BJ (cell line): ENCODE measurements at regions not wholly inside any gene's neighbourhood (a gene's known extent, or its start where the extent isn't known, plus 50 kb on each side); places are given as distances from the start of the nearest gene placed in this dataset.

Experiments used
- CTCF ChIA-PET: fragments of 350-600 bp; formaldehyde crosslinking; extraction: SDS; loops from one replicate; lab custom pipeline; 2021; ENCODE audit warnings: antibody characterized with exemption, inconsistent platforms; lab: Yijun Ruan, JAX
- POLR2A ChIA-PET: fragments of 300-600 bp; sonication (Branson Sonifier 250); formaldehyde crosslinking; extraction: SDS; loops from one replicate; lab custom pipeline; 2021; ENCODE audit warnings: antibody characterized with exemption; lab: Charles Lee
- DNase-seq: peaks from one replicate; pipeline ENCODE4 v3.0.0-alpha.2; 2011; ENCODE audit warnings: low read depth
- H3K27me3 ChIP-seq: 2 replicates; pipeline ENCODE4 v1.6.0; 2011; ENCODE audit warnings: low read length; ENCODE audit not compliant: control insufficient read depth, insufficient read depth
- H3K36me3 ChIP-seq: 2 replicates; pipeline ENCODE4 v1.5.1; 2011; ENCODE audit warnings: low read length; ENCODE audit not compliant: control insufficient read depth, insufficient read depth
- H3K4me3 ChIP-seq: 2 replicates; pipeline ENCODE4 v1.5.1; 2011; ENCODE audit warnings: low read depth, mild to moderate bottlenecking, control low read depth, low read length
- CTCF ChIP-seq: IDR thresholded peaks from 2 replicates; pipeline ENCODE4 v1.5.1; 2011; ENCODE audit warnings: low read depth, mild to moderate bottlenecking, control low read depth, inconsistent platforms, low read length, moderate library complexity; ENCODE audit not compliant: insufficient read depth

GRCh38 chrX:4735299-4735698 lies 1021.9 kb upstream of the PRKX start:
- ChIA-PET CTCF (no interaction called here), POLR2A (no interaction called here)
- no peak for TF ChIP-seq CTCF
- Histone ChIP-seq H3K36me3 (no peaks in the 10 kb centered on the region), H3K4me3 (no peak overlapping the region), H3K27me3 (no peaks in the 10 kb centered on the region)
- DNase-seq, result no peak

GRCh38 chrX:4710618-4711433 lies 997.4 kb upstream of the PRKX start:
- CTCF ChIA-PET, result no interaction called here
- DNase-seq, result no peak
- no peaks in the 10 kb centered on the region for H3K36me3 ChIP-seq
- POLR2A ChIA-PET, result no interaction called here
- H3K27me3 ChIP-seq, result no peaks in the 10 kb centered on the region
- no peak for TF ChIP-seq CTCF
- H3K4me3 ChIP-seq, result no peak overlapping the region

- TF ChIP-seq CTCF, result no peak
- ChIA-PET CTCF (no interaction called here), POLR2A (no interaction called here)
- Histone ChIP-seq H3K36me3 (no peaks in the 10 kb centered on the region), H3K27me3 (no peaks in the 10 kb centered on the region), H3K4me3 (no peak overlapping the region)
- DNase-seq, result no peak
These were observed 995.7 kb upstream of the PRKX start for GRCh38 chrX:4708970-4709760.

GRCh38 chrX:4706961-4707360 lies 993.5 kb upstream of the PRKX start:
- no peaks in the 10 kb centered on the region for H3K36me3 ChIP-seq
- no peak for DNase-seq
- ChIA-PET POLR2A (no interaction called here), CTCF (no interaction called here)
- H3K27me3 ChIP-seq, result no peaks in the 10 kb centered on the region
- H3K4me3 ChIP-seq, result no peak overlapping the region
- no peak for TF ChIP-seq CTCF

- DNase-seq, result no peak
- TF ChIP-seq CTCF, result no peak
- POLR2A ChIA-PET, result no interaction called here
- Histone ChIP-seq H3K27me3 (no peaks in the 10 kb centered on the region), H3K36me3 (no peaks in the 10 kb centered on the region), H3K4me3 (no peak overlapping the region)
- CTCF ChIA-PET, result interaction anchor here (0.6 kb wide), 1 partner anchor 21 kb away, joined by 3 read pairs; no protein-coding TSS in a partner anchor
These were observed 977.1 kb upstream of the PRKX start for GRCh38 chrX:4690521-4690920.
